ENCODE measurements at regions not wholly inside any gene's neighbourhood (a gene's known extent, or its start where the extent isn't known, plus 50 kb on each side); places are given as distances from the start of the nearest gene placed in this dataset.

- no peak for TF ChIP-seq CTCF (IDR thresholded peaks at IDR 0.05)
- no peak for TF ChIP-seq EP300 (IDR thresholded peaks at IDR 0.05)
Measured at GRCh38 chr10:83541046-83541445, 598.3 kb upstream of the GHITM start.
